ENCODE measurements at regions not wholly inside any gene's neighbourhood (a gene's known extent, or its start where the extent isn't known, plus 50 kb on each side); places are given as distances from the start of the nearest gene placed in this dataset.

- H3K4me1 Mint-ChIP-seq (ENCODE audit: low read depth), result no peaks in the 10 kb centered on the region
- no peak overlapping the region for H3K4me3 Mint-ChIP-seq
- H3K36me3 Mint-ChIP-seq (ENCODE audit: low read depth), result no peaks in the 10 kb centered on the region
- intact Hi-C loops (cut with micrococcal nuclease), result no loop called here
- H3K27ac Mint-ChIP-seq, result no peak overlapping the region
- H3K27me3 Mint-ChIP-seq, result no peaks in the 10 kb centered on the region
- no peaks in the 10 kb centered on the region for H3K9me3 Mint-ChIP-seq
Measured at GRCh38 chr3:117255736-117256135, 546.2 kb downstream of the TUSC7 start.

GRCh38 chr3:117261983-117262421, 552.4 kb downstream of the TUSC7 start:
- H3K4me3 Mint-ChIP-seq, result no peak overlapping the region
- no peaks in the 10 kb centered on the region for H3K27me3 Mint-ChIP-seq
- no peak overlapping the region for H3K27ac Mint-ChIP-seq
- no peaks in the 10 kb centered on the region for H3K4me1 Mint-ChIP-seq (ENCODE audit: low read depth)
- intact Hi-C loops (cut with micrococcal nuclease), result no loop called here
- H3K9me3 Mint-ChIP-seq, result no peaks in the 10 kb centered on the region
- no peaks in the 10 kb centered on the region for H3K36me3 Mint-ChIP-seq (ENCODE audit: low read depth)

- no peak overlapping the region for H3K27ac Mint-ChIP-seq
- H3K4me3 Mint-ChIP-seq, result no peak overlapping the region
- no peaks in the 10 kb centered on the region for H3K9me3 Mint-ChIP-seq
- intact Hi-C loops (cut with micrococcal nuclease), result no loop called here
- H3K36me3 Mint-ChIP-seq (ENCODE audit: low read depth), result no peaks in the 10 kb centered on the region
- H3K4me1 Mint-ChIP-seq (ENCODE audit: low read depth), result no peaks in the 10 kb centered on the region
- no peaks in the 10 kb centered on the region for H3K27me3 Mint-ChIP-seq
Measured at GRCh38 chr3:117263270-117263669, 553.7 kb downstream of the TUSC7 start.

GRCh38 chr3:117263745-117264144, 554.2 kb downstream of the TUSC7 start:
- Mint-ChIP-seq H3K9me3 (no peaks in the 10 kb centered on the region), H3K4me1 (ENCODE audit: low read depth) (no peaks in the 10 kb centered on the region)

GRCh38 chr3:117264204-117264994, 554.8 kb downstream of the TUSC7 start:
- Mint-ChIP-seq H3K27me3 (no peaks in the 10 kb centered on the region), H3K4me3 (no peak overlapping the region), H3K36me3 (ENCODE audit: low read depth) (no peaks in the 10 kb centered on the region), H3K27ac (no peak overlapping the region), H3K9me3 (no peaks in the 10 kb centered on the region), H3K4me1 (ENCODE audit: low read depth) (no peaks in the 10 kb centered on the region)
- intact Hi-C loops (cut with micrococcal nuclease), result no loop called here

More at GRCh38 chr3:117263745-117264144, 554.2 kb downstream of the TUSC7 start:
- H3K4me3 Mint-ChIP-seq, result no peak overlapping the region
- no peaks in the 10 kb centered on the region for H3K36me3 Mint-ChIP-seq (ENCODE audit: low read depth)
- intact Hi-C loops (cut with micrococcal nuclease), result no loop called here
- H3K27me3 Mint-ChIP-seq, result no peaks in the 10 kb centered on the region
- H3K27ac Mint-ChIP-seq, result no peak overlapping the region

GRCh38 chr3:117266806-117267205, 557.2 kb downstream of the TUSC7 start:
- no peak overlapping the region for H3K27ac Mint-ChIP-seq
- no peak overlapping the region for H3K4me3 Mint-ChIP-seq
- no peaks in the 10 kb centered on the region for H3K9me3 Mint-ChIP-seq
- H3K4me1 Mint-ChIP-seq (ENCODE audit: low read depth), result no peaks in the 10 kb centered on the region
- no peaks in the 10 kb centered on the region for H3K36me3 Mint-ChIP-seq (ENCODE audit: low read depth)
- intact Hi-C loops (cut with micrococcal nuclease), result no loop called here
- no peaks in the 10 kb centered on the region for H3K27me3 Mint-ChIP-seq

GRCh38 chr3:117268318-117268717, 558.7 kb downstream of the TUSC7 start:
- intact Hi-C loops (cut with micrococcal nuclease), result no loop called here
- no peak overlapping the region for H3K4me3 Mint-ChIP-seq
- H3K27ac Mint-ChIP-seq, result no peak overlapping the region
- H3K27me3 Mint-ChIP-seq, result no peaks in the 10 kb centered on the region
- H3K4me1 Mint-ChIP-seq (ENCODE audit: low read depth), result no peaks in the 10 kb centered on the region
- H3K9me3 Mint-ChIP-seq, result no peaks in the 10 kb centered on the region
- H3K36me3 Mint-ChIP-seq (ENCODE audit: low read depth), result no peaks in the 10 kb centered on the region

- no peaks in the 10 kb centered on the region for H3K27me3 Mint-ChIP-seq
- intact Hi-C loops (cut with micrococcal nuclease), result no loop called here
- no peaks in the 10 kb centered on the region for H3K9me3 Mint-ChIP-seq
- no peak overlapping the region for H3K27ac Mint-ChIP-seq
- H3K4me1 Mint-ChIP-seq (ENCODE audit: low read depth), result no peaks in the 10 kb centered on the region
- H3K4me3 Mint-ChIP-seq, result no peak overlapping the region
- H3K36me3 Mint-ChIP-seq (ENCODE audit: low read depth), result no peaks in the 10 kb centered on the region
Measured at GRCh38 chr3:117272274-117272673, 562.7 kb downstream of the TUSC7 start.

- Mint-ChIP-seq H3K27ac (no peak overlapping the region), H3K27me3 (no peaks in the 10 kb centered on the region), H3K36me3 (ENCODE audit: low read depth) (no peaks in the 10 kb centered on the region), H3K4me3 (no peak overlapping the region), H3K4me1 (ENCODE audit: low read depth) (no peaks in the 10 kb centered on the region), H3K9me3 (no peaks in the 10 kb centered on the region)
- intact Hi-C loops (cut with micrococcal nuclease), result no loop called here
Measured at GRCh38 chr3:117272876-117273523, 563.4 kb downstream of the TUSC7 start.

GRCh38 chr3:117277816-117278215, 568.2 kb downstream of the TUSC7 start:
- intact Hi-C loops (cut with micrococcal nuclease), result no loop called here
- H3K27me3 Mint-ChIP-seq, result no peaks in the 10 kb centered on the region
- no peaks in the 10 kb centered on the region for H3K36me3 Mint-ChIP-seq (ENCODE audit: low read depth)
- no peak overlapping the region for H3K4me3 Mint-ChIP-seq
- no peaks in the 10 kb centered on the region for H3K4me1 Mint-ChIP-seq (ENCODE audit: low read depth)
- no peak overlapping the region for H3K27ac Mint-ChIP-seq
- H3K9me3 Mint-ChIP-seq, result no peaks in the 10 kb centered on the region

GRCh38 chr3:117278424-117279190, 569.0 kb downstream of the TUSC7 start:
- H3K27ac Mint-ChIP-seq, result no peak overlapping the region
- H3K4me1 Mint-ChIP-seq (ENCODE audit: low read depth), result no peaks in the 10 kb centered on the region
- H3K9me3 Mint-ChIP-seq, result no peaks in the 10 kb centered on the region
- H3K27me3 Mint-ChIP-seq, result no peaks in the 10 kb centered on the region
- intact Hi-C loops (cut with micrococcal nuclease), result no loop called here
- no peak overlapping the region for H3K4me3 Mint-ChIP-seq
- no peaks in the 10 kb centered on the region for H3K36me3 Mint-ChIP-seq (ENCODE audit: low read depth)

GRCh38 chr3:117281371-117281770, 571.8 kb downstream of the TUSC7 start:
- Mint-ChIP-seq H3K27ac (no peak overlapping the region), H3K4me1 (ENCODE audit: low read depth) (no peaks in the 10 kb centered on the region), H3K9me3 (no peaks in the 10 kb centered on the region), H3K36me3 (ENCODE audit: low read depth) (no peaks in the 10 kb centered on the region), H3K4me3 (no peak overlapping the region), H3K27me3 (no peaks in the 10 kb centered on the region)
- intact Hi-C loops (cut with micrococcal nuclease), result no loop called here

GRCh38 chr3:117282566-117282965, 573.0 kb downstream of the TUSC7 start:
- no peak overlapping the region for H3K27ac Mint-ChIP-seq
- H3K27me3 Mint-ChIP-seq, result no peaks in the 10 kb centered on the region
- no peaks in the 10 kb centered on the region for H3K36me3 Mint-ChIP-seq (ENCODE audit: low read depth)
- intact Hi-C loops (cut with micrococcal nuclease), result no loop called here
- H3K9me3 Mint-ChIP-seq, result no peaks in the 10 kb centered on the region
- H3K4me1 Mint-ChIP-seq (ENCODE audit: low read depth), result no peaks in the 10 kb centered on the region
- H3K4me3 Mint-ChIP-seq, result no peak overlapping the region

GRCh38 chr3:117285737-117286136, 576.2 kb downstream of the TUSC7 start:
- no peaks in the 10 kb centered on the region for H3K4me1 Mint-ChIP-seq (ENCODE audit: low read depth)
- no peaks in the 10 kb centered on the region for H3K9me3 Mint-ChIP-seq
- H3K27me3 Mint-ChIP-seq, result no peaks in the 10 kb centered on the region
- H3K36me3 Mint-ChIP-seq (ENCODE audit: low read depth), result no peaks in the 10 kb centered on the region
- no peak overlapping the region for H3K27ac Mint-ChIP-seq
- intact Hi-C loops (cut with micrococcal nuclease), result no loop called here
- no peak overlapping the region for H3K4me3 Mint-ChIP-seq
